GM23338 (cell line): ENCODE measurements at regions not wholly inside any gene's neighbourhood (a gene's known extent, or its start where the extent isn't known, plus 50 kb on each side); places are given as distances from the start of the nearest gene placed in this dataset.

Experiments used
- CREB1 ChIP-seq: fragments of 250-450 bp; sonication (Bioruptor Pico); IDR thresholded peaks from 2 replicates; pipeline ENCODE4 v1.5.0; 2020; ENCODE audit warnings: low read depth, mild to moderate bottlenecking, moderate library complexity
- CTCF ChIP-seq, 2 experiments: fragments of 200-600 bp in 1 of 2; sonication (generic) in 1 of 2; conservative IDR thresholded peaks; 2 replicates each; pipeline versions ENCODE4 v1.5.1 to v1.6.1; 2016 to 2017; ENCODE audit warnings: antibody characterized with exemption in 2 of 2, low read depth in 2 of 2, mild to moderate bottlenecking in 2 of 2, moderate library complexity in 1 of 2
- ETS1 ChIP-seq: IDR thresholded peaks from 2 replicates; pipeline ENCODE4 v1.6.1; 2016; ENCODE audit warnings: antibody characterized with exemption
- EZH2 ChIP-seq: fragments of 200-600 bp; sonication (generic); IDR thresholded peaks from one replicate; pipeline ENCODE4 v1.8.0; 2017; ENCODE audit warnings: antibody characterized with exemption, mild to moderate bottlenecking, low read depth; ENCODE audit not compliant: unreplicated experiment
- EZH2phosphoT487 ChIP-seq: fragments of 200-600 bp; sonication (generic); IDR thresholded peaks from one replicate; pipeline ENCODE4 v1.8.1; 2018; ENCODE audit warnings: antibody characterized with exemption; ENCODE audit not compliant: unreplicated experiment
- POLR2AphosphoS5 ChIP-seq: IDR thresholded peaks from 2 replicates; pipeline ENCODE4 v1.6.1; 2016; ENCODE audit warnings: antibody characterized with exemption, low read depth

GRCh38 chr18:2121224-2121623 is 450.1 kb downstream of the METTL4 start:
- TF ChIP-seq EZH2phosphoT487: no peak
- TF ChIP-seq CTCF (conservative IDR thresholded peaks at IDR 0.05; ENCODE audit: low read depth in 2 of 2): peak; percentile 33 to 36; a peak in 3 of 4 replicates
- no peak for TF ChIP-seq POLR2AphosphoS5
- no peak for TF ChIP-seq CREB1 (CRISPR knock-in tag)
- TF ChIP-seq EZH2: no peak
- TF ChIP-seq ETS1: no peak
